Trophoblast cell (in vitro differentiated cells and primary cell): ENCODE measurements at regions not wholly inside any gene's neighbourhood (a gene's known extent, or its start where the extent isn't known, plus 50 kb on each side); places are given as distances from the start of the nearest gene placed in this dataset.

Experiments used
- DNase-seq, 2 donors: peaks; one replicate each; pipeline ENCODE4 v3.0.0-alpha.2; 2016
- H2AFZ ChIP-seq: 2 replicates; pipeline ENCODE4 v1.6.1; 2013; ENCODE audit warnings: low read length, moderate library complexity, mild to moderate bottlenecking; ENCODE audit not compliant: insufficient read depth, poor library complexity
- H2AK5ac ChIP-seq: 2 replicates; pipeline ENCODE4 v1.6.1; 2013; ENCODE audit warnings: mild to moderate bottlenecking, low read length
- H2BK120ac ChIP-seq: 2 replicates; pipeline ENCODE4 v1.6.1; 2013; ENCODE audit warnings: low read length, mild to moderate bottlenecking, moderate library complexity; ENCODE audit not compliant: insufficient read depth, poor library complexity
- H2BK12ac ChIP-seq: 2 replicates; pipeline ENCODE4 v1.6.1; 2013; ENCODE audit warnings: mild to moderate bottlenecking, low read length, moderate library complexity
- H2BK5ac ChIP-seq: 2 replicates; pipeline ENCODE4 v1.6.1; 2013; ENCODE audit warnings: low read length, low read depth, moderate library complexity, mild to moderate bottlenecking; ENCODE audit not compliant: poor library complexity
- H3K14ac ChIP-seq: 2 replicates; pipeline ENCODE4 v1.6.1; 2013; ENCODE audit warnings: mild to moderate bottlenecking, low read length
- H3K18ac ChIP-seq: 2 replicates; pipeline ENCODE4 v1.6.1; 2013; ENCODE audit warnings: mild to moderate bottlenecking, low read length
- H3K23ac ChIP-seq: 2 replicates; pipeline ENCODE4 v1.6.1; 2013; ENCODE audit warnings: low read length
- H3K27ac ChIP-seq: 2 replicates; pipeline ENCODE4 v1.5.1; 2013; ENCODE audit warnings: low read depth, mild to moderate bottlenecking, inconsistent platforms, low read length, moderate library complexity
- H3K27me3 ChIP-seq: 2 replicates; pipeline ENCODE4 v1.6.1; 2013; ENCODE audit warnings: inconsistent platforms, mild to moderate bottlenecking, low read length, moderate library complexity; ENCODE audit not compliant: insufficient read depth
- H3K36me3 ChIP-seq, 2 experiments: 1 replicate in 1 of 2; 2 replicates in 1 of 2; pipeline ENCODE4 v1.6.1; 2013; ENCODE audit warnings: low read length in 2 of 2, mild to moderate bottlenecking in 2 of 2, moderate library complexity in 1 of 2; ENCODE audit not compliant: insufficient read depth in 2 of 2, control insufficient read depth in 1 of 2
- H3K4ac ChIP-seq: 2 replicates; pipeline ENCODE4 v1.6.1; 2013; ENCODE audit warnings: low read depth, mild to moderate bottlenecking, low read length, moderate library complexity
- H3K4me1 ChIP-seq, 2 experiments: 1 replicate in 1 of 2; 2 replicates in 1 of 2; pipeline ENCODE4 v1.6.1; 2013; ENCODE audit warnings: low read length in 2 of 2, mild to moderate bottlenecking in 2 of 2, moderate library complexity in 1 of 2; ENCODE audit not compliant: insufficient read depth in 2 of 2, control insufficient read depth in 1 of 2
- H3K4me2 ChIP-seq: 2 replicates; pipeline ENCODE4 v1.6.1; 2013; ENCODE audit warnings: inconsistent platforms, mild to moderate bottlenecking, low read length, moderate library complexity
- H3K4me3 ChIP-seq: 2 replicates; pipeline ENCODE4 v1.5.1; 2013; ENCODE audit warnings: mild to moderate bottlenecking, low read depth, low read length, inconsistent platforms
- H3K79me1 ChIP-seq: one replicate; pipeline ENCODE4 v1.6.1; 2013; ENCODE audit warnings: low read length
- H3K79me2 ChIP-seq: 2 replicates; pipeline ENCODE4 v1.6.1; 2013; ENCODE audit warnings: low read length, mild to moderate bottlenecking; ENCODE audit not compliant: control insufficient read depth, insufficient read depth, poor library complexity
- H3K9ac ChIP-seq: 2 replicates; pipeline ENCODE4 v1.6.1; 2013; ENCODE audit warnings: mild to moderate bottlenecking, low read length
- H3K9me3 ChIP-seq: 2 replicates; pipeline ENCODE4 v1.6.1; 2013; ENCODE audit warnings: low read depth, mild to moderate bottlenecking, control low read depth, inconsistent platforms, low read length; ENCODE audit not compliant: insufficient read depth
- H4K12ac ChIP-seq: 2 replicates; pipeline ENCODE4 v1.6.1; 2013; ENCODE audit warnings: low read depth, mild to moderate bottlenecking, low read length, moderate library complexity
- H4K8ac ChIP-seq: 2 replicates; pipeline ENCODE4 v1.6.1; 2013; ENCODE audit warnings: low read depth, mild to moderate bottlenecking, low read length, moderate library complexity
- H4K91ac ChIP-seq: one replicate; pipeline ENCODE4 v1.6.1; 2013; ENCODE audit warnings: low read depth, mild to moderate bottlenecking, low read length, moderate library complexity
- WGBS: extraction: QIAGEN DNeasy Blood & Tissue Kit; methylation state at CpG from one replicate; pipeline ENCODE4 v1.1.7; 2013; ENCODE audit warnings: missing lambda C conversion rate; ENCODE audit not compliant: insufficient read length, insufficient coverage; ENCODE audit errors: extremely low coverage; 5-methylcytosine and 5-hydroxymethylcytosine counted together

- WGBS: no CpG with 5 or more reads among the region's 8 CpGs
- no peak overlapping the region for H4K8ac ChIP-seq
- no peak overlapping the region for H2AK5ac ChIP-seq
- H2BK12ac ChIP-seq: no peak overlapping the region
- no peaks in the 10 kb centered on the region for H3K79me2 ChIP-seq
- no peak overlapping the region for H3K14ac ChIP-seq
- no peaks in the 10 kb centered on the region for H3K9me3 ChIP-seq
- H2BK5ac ChIP-seq: no peak overlapping the region
- H3K4me1 ChIP-seq: no peaks in the 10 kb centered on the region
- H3K18ac ChIP-seq: no peak overlapping the region
- no peak for DNase-seq
- no peak overlapping the region for H3K27ac ChIP-seq
- H3K23ac ChIP-seq: no peak overlapping the region
- H4K12ac ChIP-seq: no peak overlapping the region
- no peak overlapping the region for H2AFZ ChIP-seq
- H2BK120ac ChIP-seq: no peak overlapping the region
- no peaks in the 10 kb centered on the region for H3K27me3 ChIP-seq
- no peak overlapping the region for H3K9ac ChIP-seq
- H3K36me3 ChIP-seq: no peaks in the 10 kb centered on the region
- H3K79me1 ChIP-seq: no peaks in the 10 kb centered on the region
- no peak overlapping the region for H3K4me3 ChIP-seq
- H3K4ac ChIP-seq: no peak overlapping the region
- H3K4me2 ChIP-seq: no peak overlapping the region
- no peak overlapping the region for H4K91ac ChIP-seq
Measured at GRCh38 chr12:80040075-80040738, 59.1 kb upstream of the OTOGL start.

DNA sequence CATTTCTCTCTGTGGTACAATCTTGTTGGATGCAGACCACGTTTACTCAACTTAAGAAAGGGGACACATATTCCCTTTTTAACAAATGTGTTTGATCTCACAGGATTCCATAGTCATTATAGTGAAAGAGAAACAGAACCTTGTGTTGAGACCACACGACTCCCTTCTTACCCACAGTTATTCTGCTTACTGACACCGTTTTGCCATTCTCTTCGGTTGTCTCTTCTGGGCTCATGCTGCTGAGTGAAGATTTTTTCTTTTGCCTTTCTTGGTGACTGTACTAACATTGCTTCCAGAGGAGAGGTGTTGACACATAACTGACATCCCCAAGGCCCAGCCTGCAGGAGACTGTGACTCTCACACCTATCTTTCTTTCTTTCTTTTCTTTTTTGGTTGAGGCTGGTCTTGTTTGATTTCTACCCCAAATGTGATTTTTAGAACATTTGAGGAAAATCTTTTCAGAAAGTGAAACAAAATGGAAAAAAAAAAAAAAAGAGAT is 61.2 kb upstream of the OTOGL start:
- Histone ChIP-seq H4K91ac (no peak overlapping the region), H2BK12ac (no peak overlapping the region), H4K12ac (no peak overlapping the region), H3K27me3 (no peaks in the 10 kb centered on the region), H3K79me1 (no peaks in the 10 kb centered on the region), H3K9me3 (no peaks in the 10 kb centered on the region), H3K4me2 (no peak overlapping the region), H3K36me3 (no peaks in the 10 kb centered on the region), H3K23ac (no peak overlapping the region), H3K27ac (no peak overlapping the region), H2BK5ac (no peak overlapping the region), H3K4ac (no peak overlapping the region), H2BK120ac (no peak overlapping the region), H3K4me3 (no peak overlapping the region), H3K18ac (no peak overlapping the region), H2AK5ac (no peak overlapping the region), H3K14ac (no peak overlapping the region), H3K4me1 (no peaks in the 10 kb centered on the region), H3K9ac (no peak overlapping the region), H2AFZ (no peak overlapping the region), H3K79me2 (no peaks in the 10 kb centered on the region), H4K8ac (no peak overlapping the region)
- no peak for DNase-seq
- no CpG with 5 or more reads among the region's 4 CpGs for WGBS

- H3K79me2 ChIP-seq: no peaks in the 10 kb centered on the region
- H2AFZ ChIP-seq: no peak overlapping the region
- H3K18ac ChIP-seq: no peak overlapping the region
- H4K12ac ChIP-seq: no peak overlapping the region
- no peak overlapping the region for H2BK120ac ChIP-seq
- no peak for DNase-seq
- H3K23ac ChIP-seq: no peak overlapping the region
- no peak overlapping the region for H4K8ac ChIP-seq
- H3K27me3 ChIP-seq: no peaks in the 10 kb centered on the region
- no peak overlapping the region for H3K4ac ChIP-seq
- no peak overlapping the region for H3K27ac ChIP-seq
- H2AK5ac ChIP-seq: no peak overlapping the region
- H4K91ac ChIP-seq: no peak overlapping the region
- no peaks in the 10 kb centered on the region for H3K79me1 ChIP-seq
- no peak overlapping the region for H3K14ac ChIP-seq
- no peak overlapping the region for H2BK5ac ChIP-seq
- no peaks in the 10 kb centered on the region for H3K9me3 ChIP-seq
- H3K4me3 ChIP-seq: no peak overlapping the region
- H2BK12ac ChIP-seq: no peak overlapping the region
- no CpG with 5 or more reads among the region's 2 CpGs for WGBS
- H3K9ac ChIP-seq: no peak overlapping the region
- no peak overlapping the region for H3K4me2 ChIP-seq
- H3K4me1 ChIP-seq: no peaks in the 10 kb centered on the region
- no peaks in the 10 kb centered on the region for H3K36me3 ChIP-seq
Measured at GRCh38 chr12:80033448-80033847, 65.9 kb upstream of the OTOGL start.

GRCh38 chr12:80032946-80033345 is 66.4 kb upstream of the OTOGL start:
- Histone ChIP-seq H3K4me3 (no peak overlapping the region), H2BK120ac (no peak overlapping the region), H3K4me1 (no peaks in the 10 kb centered on the region), H3K36me3 (no peaks in the 10 kb centered on the region), H4K12ac (no peak overlapping the region), H3K4me2 (no peak overlapping the region), H2AK5ac (no peak overlapping the region), H3K27ac (no peak overlapping the region), H2BK12ac (no peak overlapping the region), H4K8ac (no peak overlapping the region), H2BK5ac (no peak overlapping the region), H3K14ac (no peak overlapping the region), H3K9ac (no peak overlapping the region), H4K91ac (no peak overlapping the region), H3K79me1 (no peaks in the 10 kb centered on the region), H3K9me3 (no peaks in the 10 kb centered on the region), H3K23ac (no peak overlapping the region), H3K4ac (no peak overlapping the region), H3K18ac (no peak overlapping the region), H2AFZ (no peak overlapping the region), H3K79me2 (no peaks in the 10 kb centered on the region), H3K27me3 (no peaks in the 10 kb centered on the region)
- no CpG with 5 or more reads among the region's 1 CpG for whole genome bisulfite sequencing
- DNase-seq: no peak
